Islet precursor cell (in vitro differentiated cells): ENCODE measurements at regions not wholly inside any gene's neighbourhood (a gene's known extent, or its start where the extent isn't known, plus 50 kb on each side); places are given as distances from the start of the nearest gene placed in this dataset.

ENCODE experiments used
- DNase-seq: peaks from one replicate; pipeline ENCODE4 v3.0.0-alpha.2; 2018

DNA sequence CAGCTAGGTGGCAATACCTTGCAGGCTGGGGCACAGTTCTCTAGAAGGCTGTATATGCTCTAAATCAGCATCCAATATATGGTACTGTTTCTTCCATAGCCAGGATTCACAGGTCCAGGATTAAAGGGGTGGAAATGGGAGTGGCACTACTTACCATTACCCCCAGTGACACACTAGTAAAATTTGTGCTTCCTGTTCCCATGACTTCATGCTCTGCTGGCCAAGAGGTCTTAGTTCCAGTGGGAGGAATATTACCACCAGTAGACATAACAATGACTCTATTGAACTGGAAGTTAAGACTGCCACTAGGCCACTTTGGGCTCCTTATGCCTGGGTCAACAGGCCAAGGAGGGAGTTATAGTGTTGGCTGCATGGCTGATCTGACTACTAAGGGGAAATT lies 174.3 kb upstream of the TNFAIP3 start:
- peak; percentile 64 for DNase-seq

- DNase-seq = no peak
These were observed 173.3 kb upstream of the TNFAIP3 start for GRCh38 chr6:137693711-137694110.

GRCh38 chr6:137696765-137697164 lies 170.3 kb upstream of the TNFAIP3 start:
- no peak for DNase-seq

DNA sequence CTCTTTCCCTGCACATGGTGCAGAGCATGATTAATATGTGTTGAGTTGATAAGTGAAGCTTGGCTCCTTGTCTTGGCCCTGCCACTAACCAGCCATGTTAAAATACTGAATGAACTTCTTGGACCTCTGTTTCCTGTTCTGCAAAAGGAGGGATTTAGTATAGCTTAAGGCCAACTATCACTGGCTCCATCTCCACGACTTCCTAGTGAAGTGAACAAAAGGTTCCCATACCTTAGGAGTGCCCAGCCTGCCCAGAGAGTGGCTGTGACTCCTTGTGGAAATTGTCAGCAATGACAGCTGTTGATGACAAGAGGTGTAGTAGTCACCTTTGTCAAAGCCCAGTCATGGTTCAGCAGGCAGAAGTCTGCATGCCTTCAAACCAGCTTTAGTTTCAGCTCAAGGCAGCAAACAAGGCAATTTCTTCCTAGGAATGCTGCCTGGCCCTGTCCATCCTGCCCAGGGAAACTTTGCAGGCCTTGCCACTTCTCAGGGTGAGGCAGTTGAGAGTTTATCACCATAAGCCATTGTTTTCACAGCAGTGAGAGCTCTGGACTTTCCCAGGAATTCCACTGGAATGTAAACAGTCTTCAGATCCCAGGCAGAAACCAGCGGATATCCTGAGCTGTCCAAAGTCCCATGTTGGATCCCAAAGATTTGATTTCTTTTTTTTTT lies 169.7 kb upstream of the TNFAIP3 start:
- DNase-seq = peak; percentile 99

DNA sequence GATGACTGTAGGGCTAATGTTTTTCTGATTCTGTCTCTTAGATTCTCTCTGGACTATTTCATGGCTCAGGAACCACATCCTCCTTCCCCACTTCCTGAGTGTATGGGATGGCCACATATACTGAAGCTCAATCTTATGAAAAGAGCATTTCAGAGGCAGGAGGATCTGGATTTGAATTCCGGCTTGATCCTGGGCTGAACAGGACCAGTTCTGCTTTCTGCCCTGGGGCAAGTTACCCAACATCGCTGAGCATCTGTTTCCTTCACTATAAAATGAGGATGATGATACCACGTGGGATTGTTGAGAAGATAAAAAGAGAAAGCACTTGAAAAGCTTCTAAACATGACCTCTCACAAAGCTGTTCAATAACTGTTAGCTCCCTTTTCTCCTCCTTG lies 168.4 kb upstream of the TNFAIP3 start:
- DNase-seq = peak; percentile 65

DNA sequence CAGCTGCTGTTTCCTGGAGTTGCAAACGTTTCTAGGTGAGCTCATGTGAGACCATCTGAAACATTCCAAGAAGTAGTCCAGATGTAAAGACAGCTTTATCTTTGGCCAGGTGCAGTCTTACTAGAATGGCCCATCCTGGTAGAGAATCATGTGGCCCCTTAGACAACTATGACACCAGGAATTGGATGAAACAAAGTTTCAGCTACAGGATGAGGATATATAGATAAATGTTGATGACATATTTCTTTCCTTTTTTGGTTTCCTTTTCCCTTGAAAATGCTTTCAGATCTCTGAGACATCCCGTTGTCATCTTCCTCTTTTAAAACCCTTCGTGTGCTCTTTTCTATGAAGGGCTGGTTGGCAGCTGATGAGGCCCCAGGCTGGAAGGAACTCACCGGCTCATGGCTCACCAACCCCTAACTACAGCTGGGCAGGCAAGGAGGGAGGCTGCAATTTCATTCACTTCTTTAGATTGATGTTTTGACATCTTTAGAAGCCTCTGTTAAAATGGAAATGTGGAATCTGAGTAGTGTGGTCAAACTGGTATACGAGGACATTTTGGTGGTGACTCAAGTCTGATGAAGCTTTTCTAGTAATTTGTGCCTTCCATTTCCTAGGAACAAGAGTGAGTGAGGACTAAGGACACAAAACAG lies 167.9 kb upstream of the TNFAIP3 start:
- no peak for DNase-seq

- DNase-seq = no peak
These were observed 166.9 kb upstream of the TNFAIP3 start for GRCh38 chr6:137700161-137700560.

- DNase-seq = no peak
These were observed 166.1 kb upstream of the TNFAIP3 start for GRCh38 chr6:137700751-137701477.

GRCh38 chr6:137701942-137702341 lies 165.1 kb upstream of the TNFAIP3 start:
- no peak for DNase-seq

- no peak for DNase-seq
These were observed 164.2 kb upstream of the TNFAIP3 start for GRCh38 chr6:137702791-137703424.

DNA sequence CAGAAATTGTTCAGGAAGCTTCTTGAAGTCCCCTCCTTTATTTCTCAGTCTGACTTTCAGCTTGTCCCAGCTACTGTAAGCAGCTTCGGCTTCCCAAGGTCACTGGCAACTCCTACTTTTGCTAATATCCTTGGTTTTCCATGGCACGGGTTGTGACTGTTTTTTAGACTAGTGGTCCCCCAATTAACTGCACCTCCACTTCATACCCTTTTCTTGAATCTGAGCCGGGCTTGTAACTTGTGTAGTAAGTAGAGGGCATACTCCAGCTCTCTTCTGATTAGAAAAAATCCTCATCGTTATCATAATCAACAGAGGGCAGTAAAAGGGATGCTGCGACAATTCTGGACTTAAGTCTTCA lies 162.3 kb upstream of the TNFAIP3 start:
- DNase-seq = no peak

DNA sequence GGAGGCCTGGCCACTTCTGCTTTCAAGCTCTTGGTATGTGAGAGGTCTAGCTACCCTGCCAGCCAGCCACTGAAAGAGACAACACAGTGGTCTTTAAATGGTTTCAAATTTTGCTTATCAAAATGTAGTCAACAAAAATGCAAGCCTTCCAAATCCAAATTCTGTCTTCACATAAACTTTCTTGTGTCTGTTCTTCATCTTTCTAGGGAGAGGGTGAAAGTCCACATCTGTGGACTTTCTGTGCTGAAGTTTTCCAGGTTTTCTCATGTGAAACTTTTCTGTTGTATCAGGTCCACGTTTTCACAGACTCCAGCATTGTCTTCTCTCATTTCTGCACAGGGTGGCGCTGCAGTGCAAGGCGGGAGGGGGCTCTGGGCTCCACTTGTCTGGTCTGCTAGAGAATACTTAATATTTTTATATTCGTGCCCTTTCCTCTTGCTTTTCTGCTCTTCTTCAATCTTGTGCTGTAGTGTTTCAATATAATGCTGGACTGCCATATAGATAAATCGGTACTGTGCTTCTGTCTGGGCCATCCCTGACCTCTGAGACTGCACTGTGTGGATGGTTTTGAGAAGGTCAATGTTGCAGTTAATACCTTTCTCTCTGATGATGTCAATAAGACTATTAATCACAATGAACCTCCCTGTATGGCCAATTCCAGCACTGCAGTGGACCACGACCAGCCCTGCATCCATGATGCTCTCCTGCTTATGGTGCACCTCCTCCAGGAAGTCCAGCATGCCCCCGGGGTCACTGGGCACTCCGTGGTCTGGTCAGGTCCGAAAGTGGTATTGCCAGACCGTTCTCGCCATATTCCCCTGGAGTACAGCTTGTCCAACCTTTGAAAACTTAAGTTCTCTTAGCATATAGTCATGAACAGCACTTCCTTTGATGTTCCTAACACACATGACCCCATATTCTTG lies 161.6 kb upstream of the TNFAIP3 start:
- peak; percentile 82 for DNase-seq

- no peak for DNase-seq
These were observed 160.8 kb upstream of the TNFAIP3 start for GRCh38 chr6:137706083-137706750.

DNA sequence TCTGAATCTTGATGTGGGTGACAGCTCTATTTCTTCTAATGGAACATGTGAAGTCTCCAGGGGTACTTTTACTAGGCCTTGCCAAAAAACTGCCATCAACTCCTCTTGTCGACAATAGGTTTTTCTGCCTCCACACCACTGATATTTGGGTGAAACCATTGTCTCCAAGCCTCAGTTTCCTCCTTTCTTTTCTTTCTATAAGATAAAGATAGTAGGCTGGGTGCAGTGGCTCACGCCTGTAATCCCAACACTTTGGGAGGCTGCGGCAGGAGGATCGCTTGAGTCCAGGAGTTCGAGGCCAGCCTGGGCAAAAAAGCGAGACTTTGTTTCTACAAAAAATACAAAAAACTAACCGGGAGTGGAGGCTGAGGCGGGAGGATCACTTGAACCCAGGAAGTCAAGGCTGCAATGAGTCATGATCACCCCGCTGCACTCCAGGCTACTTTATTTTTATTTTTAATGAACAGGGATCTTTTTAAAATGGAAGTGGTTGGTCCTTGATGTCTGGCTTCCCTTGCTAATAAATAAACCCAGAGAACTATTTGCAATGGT lies 159.9 kb upstream of the TNFAIP3 start:
- no peak for DNase-seq

DNA sequence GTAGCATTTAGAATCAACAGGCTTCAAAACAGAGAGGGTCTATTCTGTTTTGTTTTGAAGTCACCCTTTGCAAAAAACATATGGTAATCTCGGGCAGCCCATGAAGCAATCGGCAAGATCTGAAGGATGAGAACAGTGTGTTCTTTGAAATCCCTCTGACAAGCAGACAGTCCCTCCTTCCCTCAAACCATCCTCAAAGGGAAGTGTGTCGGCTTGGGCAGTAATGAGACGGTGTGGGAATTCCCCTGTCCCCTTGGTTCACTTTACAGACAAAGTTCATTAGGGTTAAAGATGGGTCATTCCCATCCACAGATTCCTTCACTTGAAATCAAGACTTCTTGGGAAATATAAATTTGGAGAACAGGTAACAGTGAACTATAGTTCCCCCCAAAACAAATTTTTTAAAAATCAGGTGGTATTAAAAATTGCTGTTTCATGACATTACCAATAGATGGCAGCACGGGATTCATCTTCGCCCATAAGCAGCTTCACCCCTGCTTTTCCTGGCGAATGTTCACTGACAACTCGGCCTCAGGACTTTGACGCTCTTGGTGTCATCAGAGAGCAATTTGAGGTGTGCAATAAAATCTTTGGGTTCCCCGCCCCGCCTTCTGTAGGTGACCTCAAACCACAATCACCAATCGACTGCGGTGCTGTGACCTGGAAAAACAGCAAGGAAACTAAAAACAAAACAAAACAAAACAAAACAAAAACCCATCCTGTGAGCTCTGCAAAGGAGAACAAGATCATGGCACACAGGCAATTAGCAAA lies 159.3 kb upstream of the TNFAIP3 start:
- peak; percentile 82 for DNase-seq

- DNase-seq = no peak
These were observed 158.6 kb upstream of the TNFAIP3 start for GRCh38 chr6:137708481-137708880.

GRCh38 chr6:137709424-137710236 lies 157.4 kb upstream of the TNFAIP3 start:
- DNase-seq = no peak

- DNase-seq = no peak
These were observed 155.1 kb upstream of the TNFAIP3 start for GRCh38 chr6:137711972-137712371.

GRCh38 chr6:137712587-137712986 lies 154.5 kb upstream of the TNFAIP3 start:
- no peak for DNase-seq

GRCh38 chr6:137715589-137716045 lies 151.4 kb upstream of the TNFAIP3 start:
- DNase-seq = no peak
